GM18499 (cell line): ENCODE measurements at regions not wholly inside any gene's neighbourhood (a gene's known extent, or its start where the extent isn't known, plus 50 kb on each side); places are given as distances from the start of the nearest gene placed in this dataset.
"Not testable (repeated sequence)": the region's sequence is repeated elsewhere in the genome, so short reads cannot be mapped to it uniquely, and the experiment has no call there.

Experiments
- ATAC-seq: cut with Tn5 transposase; IDR thresholded peaks from one replicate; pipeline ENCODE4 v1.9.1; 2021; ENCODE audit warnings: moderate number of reproducible peaks; ENCODE audit not compliant: insufficient read depth, unreplicated experiment

DNA sequence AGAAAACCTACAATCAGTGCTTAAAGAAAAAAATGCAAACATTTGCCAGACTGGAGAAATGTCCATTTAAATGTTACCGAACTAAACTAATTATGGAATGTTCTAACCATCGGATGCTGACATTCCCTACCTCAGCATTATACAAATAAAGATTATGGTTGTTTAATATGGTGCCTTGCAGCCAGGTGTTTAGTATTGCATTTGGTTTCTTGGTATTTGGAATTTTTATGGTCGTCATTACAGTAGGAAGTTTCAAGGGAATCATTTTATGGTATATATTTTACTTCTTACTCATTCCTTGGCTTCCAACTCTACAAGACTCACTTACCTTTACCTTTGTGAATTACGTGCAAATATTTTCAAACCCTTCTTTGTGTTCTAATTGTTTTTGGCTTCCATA, 103.1 kb upstream of the PNPLA4 start:
- ATAC-seq = no peak

DNA sequence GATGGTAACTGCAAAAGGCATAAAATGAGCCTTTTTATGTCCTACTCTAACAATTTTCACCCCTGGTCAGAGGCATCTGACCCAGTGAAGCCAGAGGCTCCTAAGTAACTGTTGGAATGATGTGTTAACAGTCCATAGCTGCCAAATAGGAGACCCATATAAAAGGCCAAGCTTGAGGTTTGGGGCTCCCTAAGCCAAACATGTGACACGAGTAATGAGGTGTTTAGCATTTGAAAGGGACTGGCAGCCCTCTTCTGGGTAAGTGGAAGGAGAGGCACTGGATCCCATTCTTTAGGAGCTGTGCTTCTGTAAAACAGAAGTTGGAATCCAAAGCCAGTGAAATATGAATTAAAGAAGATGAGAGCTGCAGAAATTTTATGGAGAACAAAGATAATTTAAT, 100.6 kb upstream of the PNPLA4 start:
- no peak for ATAC-seq

DNA sequence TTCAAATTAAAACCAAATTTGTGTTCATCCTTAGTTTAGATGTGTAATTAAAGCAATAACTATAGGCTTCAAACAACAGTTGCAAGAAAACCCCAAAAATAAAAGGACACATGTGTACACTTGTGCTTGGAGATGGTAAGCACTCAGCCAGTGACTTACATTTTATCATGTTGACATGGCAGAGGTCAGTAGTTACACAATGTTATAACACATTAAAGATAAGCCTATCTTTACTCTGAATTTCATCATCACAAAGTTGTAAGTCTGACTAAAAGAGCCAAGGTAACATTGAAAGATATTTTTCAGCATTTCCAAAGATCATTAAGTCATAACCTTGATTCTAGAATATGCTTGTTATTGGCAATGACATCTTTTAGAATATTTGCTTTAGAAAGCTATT, 98.5 kb upstream of the PNPLA4 start:
- ATAC-seq = no peak

DNA sequence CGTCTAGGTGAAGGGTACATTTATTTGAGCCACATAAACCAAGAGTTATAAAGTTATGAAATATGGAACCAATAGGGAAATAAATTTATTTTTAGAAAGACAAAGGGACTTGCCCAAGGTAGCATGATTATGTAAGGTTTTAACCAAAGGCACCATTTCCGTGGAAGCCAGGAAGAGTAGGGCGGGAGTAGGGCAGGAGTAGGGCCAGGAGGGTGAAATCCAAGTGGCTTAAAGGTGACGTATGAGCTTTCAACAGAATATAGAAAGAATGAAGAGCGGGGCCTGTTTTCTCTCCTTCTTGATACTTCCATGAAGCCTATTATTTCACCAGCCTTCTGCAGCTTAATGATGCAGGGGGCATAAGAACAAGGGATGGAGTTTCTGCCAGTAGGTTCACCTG, 91.7 kb upstream of the PNPLA4 start:
- no peak for ATAC-seq

DNA sequence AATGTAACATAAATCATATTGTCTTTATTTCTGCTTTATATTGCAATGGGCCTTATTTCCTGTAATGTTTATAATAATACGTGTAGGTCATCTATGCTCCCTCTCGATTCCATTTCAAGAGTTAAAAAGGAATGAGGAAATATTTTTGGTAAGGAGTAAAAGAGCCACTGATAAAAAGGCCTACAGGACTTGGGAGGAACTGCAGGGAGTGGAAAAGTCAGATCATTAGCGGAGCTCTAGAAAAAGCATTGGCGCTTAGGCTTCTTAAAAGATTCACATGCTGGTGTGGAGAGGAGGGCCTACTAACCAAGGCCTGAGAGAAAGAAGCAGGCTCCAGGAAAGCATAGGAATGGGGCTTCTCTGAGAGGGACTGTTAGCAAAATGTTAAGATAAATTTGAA, 82.9 kb upstream of the PNPLA4 start:
- ATAC-seq = no peak

DNA sequence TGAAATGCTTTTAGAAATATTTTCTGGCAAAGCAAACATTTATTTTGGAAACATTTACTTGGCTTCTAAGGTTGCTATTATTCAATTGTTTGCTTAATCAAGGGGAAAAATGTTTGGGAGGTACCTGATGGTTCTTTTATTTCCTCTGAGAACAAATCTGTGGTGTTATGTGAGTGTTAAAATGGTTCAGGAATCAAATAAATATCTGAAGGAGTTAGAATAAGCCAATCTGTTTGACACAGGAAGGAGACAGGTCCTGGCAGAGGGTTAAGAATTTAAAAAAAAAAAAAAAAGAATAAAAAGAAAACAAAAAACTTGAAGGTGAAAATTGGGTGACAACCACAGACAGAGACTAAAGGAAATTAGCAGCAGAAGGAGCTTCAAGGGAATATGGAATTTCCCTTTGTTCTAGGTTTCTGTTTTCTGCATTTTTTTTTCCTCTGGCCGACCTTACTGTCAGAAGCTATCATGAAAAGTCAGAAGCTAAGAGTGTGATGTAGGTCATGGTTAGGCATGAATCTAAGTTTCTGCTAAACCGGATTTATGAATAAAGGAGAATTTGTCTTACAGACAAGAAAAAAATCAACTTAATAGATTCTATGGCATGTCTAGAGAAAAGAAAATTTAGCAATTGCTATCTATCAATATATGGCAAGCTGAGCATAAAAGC, 78.6 kb upstream of the PNPLA4 start:
- ATAC-seq = no peak

DNA sequence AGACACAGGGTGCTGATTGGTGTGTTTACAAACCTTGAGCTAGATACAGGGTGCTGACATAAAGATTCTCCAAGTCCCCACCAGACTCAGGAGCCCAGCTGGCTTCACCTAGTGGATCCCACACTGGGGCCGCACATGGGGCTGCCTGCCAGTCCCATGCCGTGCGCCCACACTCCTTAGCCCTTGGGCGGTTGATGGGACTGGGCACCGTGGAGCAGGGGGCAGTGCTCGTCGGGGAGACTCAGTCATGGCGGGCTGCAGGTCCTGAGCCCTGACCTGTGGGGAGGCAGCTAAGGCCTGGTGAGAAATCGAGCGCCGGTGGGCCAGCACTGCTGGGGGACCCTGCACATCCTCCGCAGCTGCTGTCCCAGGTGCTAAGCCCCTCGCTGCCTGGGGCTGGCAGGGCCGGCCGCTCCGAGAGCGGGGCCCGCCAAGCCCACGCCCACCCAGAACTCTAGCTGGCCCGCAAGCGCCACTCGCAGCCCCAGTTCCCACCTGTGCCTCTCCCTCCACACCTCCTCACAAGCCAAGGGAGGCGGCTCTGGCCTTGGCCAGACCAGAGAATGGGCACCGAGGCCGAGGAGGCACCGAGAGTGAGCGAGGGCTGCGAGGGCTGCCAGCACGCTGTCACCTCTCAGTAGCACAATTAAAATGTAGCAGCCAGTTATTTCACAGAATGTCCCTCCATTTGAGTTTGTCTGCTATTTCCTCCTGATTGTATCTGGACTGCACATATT, 76.1 kb upstream of the PNPLA4 start:
- ATAC-seq = no peak

DNA sequence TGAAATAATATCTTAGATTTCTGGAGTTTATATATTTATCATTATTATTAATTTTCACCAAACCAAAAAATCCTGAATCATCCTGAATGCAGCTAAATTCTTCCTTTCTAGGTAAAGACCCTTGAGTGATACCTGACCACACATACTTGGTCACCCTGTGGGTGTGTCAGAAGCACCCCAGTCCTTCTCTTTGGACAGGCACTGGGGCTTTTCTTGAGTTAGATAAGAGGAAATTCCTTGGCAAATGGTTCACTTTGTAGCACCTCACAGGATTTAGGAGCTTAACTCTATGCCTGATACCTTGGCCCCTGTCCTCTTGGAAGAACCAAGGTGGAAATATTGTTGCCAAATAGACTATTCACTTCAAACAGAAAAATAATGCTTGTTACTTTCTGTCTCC, 69.6 kb upstream of the PNPLA4 start:
- no peak for ATAC-seq

DNA sequence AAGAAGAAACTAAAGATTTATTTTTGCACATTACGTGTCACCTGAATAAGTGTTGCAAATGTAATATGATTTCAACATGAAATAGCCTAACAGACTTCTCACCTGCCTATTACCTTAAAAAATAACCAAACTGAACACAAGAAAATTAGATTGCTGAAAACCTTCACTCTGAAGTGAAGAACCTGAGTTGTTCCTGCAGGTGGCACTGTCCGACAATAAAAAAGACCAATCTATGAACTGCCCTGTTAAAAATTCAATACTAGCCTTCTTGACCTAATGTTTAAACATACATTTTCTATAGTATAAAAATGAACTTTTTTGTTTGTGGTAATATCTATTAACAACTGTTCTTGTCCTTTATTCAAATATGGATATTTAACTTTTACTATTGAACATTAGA, 69.2 kb upstream of the PNPLA4 start:
- ATAC-seq = peak; percentile 54

DNA sequence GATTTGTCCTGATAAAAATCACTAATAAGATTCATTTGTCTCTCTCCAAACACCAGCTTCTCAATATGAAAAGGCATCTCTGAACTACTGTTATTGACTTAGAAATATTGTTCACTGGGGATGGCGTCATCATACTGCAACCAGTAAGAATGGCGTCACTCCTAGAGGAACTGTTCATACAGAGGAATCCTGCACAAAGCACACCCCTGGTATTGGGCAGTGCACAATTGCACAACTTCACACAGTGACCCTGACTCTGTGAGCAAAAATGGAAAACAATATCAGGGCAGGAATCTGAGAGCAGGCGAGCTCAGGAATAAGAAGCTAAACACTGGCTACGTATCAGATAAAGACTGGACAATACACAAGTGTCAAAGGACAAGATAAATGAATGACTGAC, 66.7 kb upstream of the PNPLA4 start:
- ATAC-seq = no peak

DNA sequence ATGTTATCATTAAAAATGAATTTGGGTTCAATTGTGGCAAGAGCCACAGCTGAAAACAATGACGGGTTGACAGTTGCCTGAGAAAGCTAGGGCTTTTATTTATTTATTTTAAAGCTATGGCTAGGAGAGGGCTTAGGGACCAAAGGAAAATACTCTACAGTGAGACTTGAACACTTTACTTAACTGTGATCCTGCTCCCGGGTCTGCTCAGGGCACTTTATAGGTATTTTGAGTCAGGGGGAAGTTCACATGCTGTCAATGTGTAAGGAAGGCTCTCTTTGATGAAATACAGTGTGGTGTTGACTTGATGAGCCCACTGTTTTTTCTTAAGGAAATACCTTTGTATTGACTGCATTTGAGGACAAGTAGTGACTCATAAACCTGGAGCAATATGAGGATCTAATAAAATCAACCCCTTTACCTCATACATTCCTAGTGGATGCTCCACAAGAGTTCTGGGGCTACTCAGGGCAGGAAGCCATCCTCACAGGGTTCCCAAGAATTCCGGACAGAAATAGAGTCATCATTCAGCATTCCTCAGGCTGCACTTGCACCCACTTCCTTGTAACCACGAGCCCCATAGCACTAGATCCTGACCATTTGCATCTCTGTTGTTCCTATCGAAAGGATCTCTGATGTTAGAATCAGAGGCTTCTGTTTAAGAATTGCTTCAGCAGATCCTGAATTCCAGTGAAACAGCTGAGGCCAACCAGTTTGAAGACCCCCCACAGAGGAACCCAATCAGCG, 61.0 kb upstream of the PNPLA4 start:
- not testable (repeated sequence) for ATAC-seq

DNA sequence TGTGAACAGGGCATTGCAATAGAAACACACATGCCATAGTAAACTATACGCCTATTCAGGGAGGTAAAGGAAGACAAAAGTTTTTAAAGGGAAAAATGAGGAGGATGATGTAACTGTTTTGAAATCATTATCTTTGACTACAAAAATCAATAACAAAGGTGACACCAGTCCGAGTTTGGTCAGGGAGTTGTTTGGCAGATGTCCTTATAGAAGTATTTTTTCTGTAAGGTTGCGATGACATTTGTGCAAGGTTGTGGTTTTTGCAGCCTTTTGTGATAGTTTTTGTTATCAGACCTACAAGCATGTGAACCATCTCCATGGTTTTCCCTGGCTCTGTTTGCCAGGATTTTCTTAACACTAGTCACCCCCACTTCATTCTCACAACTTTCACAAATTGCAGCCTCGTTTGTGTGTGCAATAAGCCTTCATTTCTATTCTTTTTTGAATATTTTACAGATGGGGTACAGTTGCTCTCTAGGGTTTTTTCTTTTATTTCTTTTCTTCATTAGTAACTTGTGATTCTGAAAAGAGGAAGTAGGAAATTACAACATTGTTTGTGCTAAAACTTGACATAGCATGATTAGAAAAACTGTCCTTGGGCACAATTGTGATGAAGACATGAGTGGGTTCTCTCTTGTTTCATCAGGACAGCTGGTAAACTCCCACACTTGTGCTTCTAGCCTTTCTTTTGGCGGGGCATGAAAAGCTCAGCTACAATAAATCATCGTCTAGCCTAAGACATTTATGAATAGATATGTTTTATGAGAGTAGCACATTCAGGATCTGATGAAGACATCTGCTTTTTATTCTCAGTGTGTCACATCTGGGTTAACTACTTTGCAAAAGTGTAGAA, 60.2 kb upstream of the PNPLA4 start:
- ATAC-seq = peak; percentile 49

DNA sequence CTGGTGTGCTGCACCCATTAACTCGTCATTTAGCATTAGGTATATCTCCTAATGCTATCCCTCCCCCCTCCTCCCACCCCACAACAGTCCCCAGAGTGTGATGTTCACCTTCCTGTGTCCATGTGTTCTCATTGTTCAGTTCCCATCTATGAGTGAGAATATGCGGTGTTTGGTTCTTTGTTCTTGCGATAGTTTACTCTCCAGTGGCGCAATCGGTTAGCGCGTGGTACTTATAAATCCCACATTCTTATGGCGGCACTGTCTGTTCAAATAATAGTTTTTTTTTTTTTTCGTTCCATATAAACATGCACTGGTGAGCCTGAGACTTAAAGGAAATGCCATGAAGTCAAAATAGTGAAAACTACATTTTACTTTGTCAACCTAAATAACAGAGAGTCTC, 59.5 kb upstream of the PNPLA4 start:
- not testable (repeated sequence) for ATAC-seq

DNA sequence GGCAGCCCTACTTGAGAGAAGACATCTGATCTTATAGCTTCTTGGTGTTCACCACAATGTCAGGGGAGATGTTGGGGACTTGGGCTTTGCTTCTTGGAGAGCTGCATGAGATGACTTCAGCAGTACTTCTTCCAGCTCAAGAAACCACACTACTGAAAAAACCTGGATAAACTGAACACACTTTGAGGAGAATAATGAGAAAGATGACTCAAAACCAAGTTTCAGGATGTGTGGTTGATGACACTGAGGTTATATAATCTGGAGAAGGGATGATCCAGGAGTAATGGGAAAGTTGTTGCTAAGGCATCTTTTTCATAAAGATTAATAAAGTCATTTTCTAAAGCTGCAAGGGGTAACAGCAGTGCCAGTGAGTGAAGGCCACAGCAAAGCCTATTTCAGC, 58.4 kb upstream of the PNPLA4 start:
- ATAC-seq = no peak

DNA sequence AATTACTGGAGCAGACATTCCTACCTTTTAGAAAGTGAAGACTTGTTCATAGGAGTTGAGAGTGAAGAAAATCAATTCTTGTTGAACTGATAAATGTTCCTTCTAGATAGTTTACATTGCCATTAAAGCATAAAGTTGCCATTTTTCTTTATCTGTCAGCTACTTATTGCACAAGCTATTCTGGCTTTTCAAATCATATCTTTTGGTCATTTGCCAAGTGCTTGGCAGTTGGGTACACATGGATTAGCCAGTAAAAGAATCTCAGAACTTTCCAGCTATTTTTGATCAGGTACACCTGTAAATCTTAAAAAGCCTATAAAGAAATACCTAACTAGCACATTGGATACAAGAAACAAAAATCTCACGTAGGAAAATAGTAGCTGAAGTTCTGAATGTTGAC, 56.4 kb upstream of the PNPLA4 start:
- ATAC-seq = no peak
